Fibroblast of lung (primary cell): ENCODE measurements at regions not wholly inside any gene's neighbourhood (a gene's known extent, or its start where the extent isn't known, plus 50 kb on each side); places are given as distances from the start of the nearest gene placed in this dataset.

Experiments
- CTCF ChIP-seq, 2 donors: IDR thresholded peaks in 1 of 2; conservative IDR thresholded peaks in 1 of 2; 1 replicate in 1 of 2; 2 replicates in 1 of 2; pipeline ENCODE4 v1.5.1; 2011 to 2012; ENCODE audit warnings: low read length in 2 of 2, control low read depth in 1 of 2, inconsistent platforms in 1 of 2, low read depth in 1 of 2, mild to moderate bottlenecking in 1 of 2
- EZH2 ChIP-seq: IDR thresholded peaks from 2 replicates; pipeline ENCODE4 v1.5.1; 2012; ENCODE audit warnings: low read length, control low read depth, mild to moderate bottlenecking; ENCODE audit errors: missing control alignments

- TF ChIP-seq CTCF (conservative IDR thresholded peaks at IDR 0.05 in 1 of 2, IDR thresholded peaks at IDR 0.05 in 1 of 2; ENCODE audit: low read depth in 1 of 2, low read length in 2 of 2) (no peak), EZH2 (no peak)
Observed at GRCh38 chr5:167852515-167852914, 438.9 kb upstream of the WWC1 start.
